ENCODE measurements at regions not wholly inside any gene's neighbourhood (a gene's known extent, or its start where the extent isn't known, plus 50 kb on each side); places are given as distances from the start of the nearest gene placed in this dataset.

DNA sequence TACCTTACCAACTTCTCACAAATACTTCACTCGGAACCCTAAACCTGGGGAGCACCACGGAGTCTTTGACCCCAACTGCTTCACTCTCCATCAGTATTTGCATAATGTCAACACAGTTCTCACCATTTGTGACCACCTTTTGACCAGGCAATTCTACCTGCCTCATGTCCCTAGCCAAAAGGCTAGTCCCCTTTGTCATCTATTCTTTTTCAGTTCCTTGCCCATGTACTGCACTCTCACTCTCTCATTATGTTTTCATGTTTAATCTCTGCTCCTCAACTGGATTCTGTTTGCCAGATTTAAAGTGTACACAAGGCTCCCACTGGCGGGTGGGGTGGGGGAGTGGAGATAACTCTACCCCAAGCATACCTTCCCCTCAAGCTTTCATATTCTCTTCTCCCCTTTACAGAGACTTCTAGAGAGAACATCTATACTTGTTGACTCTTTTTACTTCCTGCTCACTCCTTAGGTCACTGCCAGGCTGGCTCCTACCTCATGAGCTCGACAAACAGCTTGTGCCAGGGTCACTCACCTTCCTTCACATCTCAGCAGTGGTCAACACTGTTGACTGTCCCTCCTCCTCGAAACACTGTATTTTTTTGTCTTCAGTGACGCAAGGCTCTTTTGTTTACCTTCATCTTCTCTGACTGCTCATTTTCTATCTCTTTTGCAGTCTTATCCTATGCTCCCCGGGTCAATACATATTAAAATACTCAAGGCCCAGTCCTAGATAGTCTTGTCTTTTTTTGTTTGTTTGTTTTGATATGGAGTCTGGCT, 88.7 kb upstream of the MAP4K3 start:
- H3K4me1 ChIP-seq: no peaks in the 10 kb centered on the region
- TF ChIP-seq POLR2A (IDR thresholded peaks at IDR 0.05) (no peak), EP300 (IDR thresholded peaks at IDR 0.05) (no peak)
- TF ChIP-seq, protein P1, sequence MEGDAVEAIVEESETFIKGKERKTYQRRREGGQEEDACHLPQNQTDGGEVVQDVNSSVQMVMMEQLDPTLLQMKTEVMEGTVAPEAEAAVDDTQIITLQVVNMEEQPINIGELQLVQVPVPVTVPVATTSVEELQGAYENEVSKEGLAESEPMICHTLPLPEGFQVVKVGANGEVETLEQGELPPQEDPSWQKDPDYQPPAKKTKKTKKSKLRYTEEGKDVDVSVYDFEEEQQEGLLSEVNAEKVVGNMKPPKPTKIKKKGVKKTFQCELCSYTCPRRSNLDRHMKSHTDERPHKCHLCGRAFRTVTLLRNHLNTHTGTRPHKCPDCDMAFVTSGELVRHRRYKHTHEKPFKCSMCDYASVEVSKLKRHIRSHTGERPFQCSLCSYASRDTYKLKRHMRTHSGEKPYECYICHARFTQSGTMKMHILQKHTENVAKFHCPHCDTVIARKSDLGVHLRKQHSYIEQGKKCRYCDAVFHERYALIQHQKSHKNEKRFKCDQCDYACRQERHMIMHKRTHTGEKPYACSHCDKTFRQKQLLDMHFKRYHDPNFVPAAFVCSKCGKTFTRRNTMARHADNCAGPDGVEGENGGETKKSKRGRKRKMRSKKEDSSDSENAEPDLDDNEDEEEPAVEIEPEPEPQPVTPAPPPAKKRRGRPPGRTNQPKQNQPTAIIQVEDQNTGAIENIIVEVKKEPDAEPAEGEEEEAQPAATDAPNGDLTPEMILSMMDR (IDR thresholded peaks at IDR 0.05): no peak
- peaks cover 0 to 16% (median 0%) of the 10 kb centered on the region in 3 donors for H3K36me3 ChIP-seq
- DNase-seq (ENCODE audit: low spot score in 2 of 2): no peak
- peaks cover 0 to 10% (median 0%) of the 10 kb centered on the region in 4 donors for H3K9me3 ChIP-seq
- no peak overlapping the region for H3K4me3 ChIP-seq
- H3K27ac ChIP-seq: no peak overlapping the region
- WGBS, 2 donors: 94% methylated on average over 7 of the region's 7 CpGs
- H3K27me3 ChIP-seq: no peaks in the 10 kb centered on the region

DNA sequence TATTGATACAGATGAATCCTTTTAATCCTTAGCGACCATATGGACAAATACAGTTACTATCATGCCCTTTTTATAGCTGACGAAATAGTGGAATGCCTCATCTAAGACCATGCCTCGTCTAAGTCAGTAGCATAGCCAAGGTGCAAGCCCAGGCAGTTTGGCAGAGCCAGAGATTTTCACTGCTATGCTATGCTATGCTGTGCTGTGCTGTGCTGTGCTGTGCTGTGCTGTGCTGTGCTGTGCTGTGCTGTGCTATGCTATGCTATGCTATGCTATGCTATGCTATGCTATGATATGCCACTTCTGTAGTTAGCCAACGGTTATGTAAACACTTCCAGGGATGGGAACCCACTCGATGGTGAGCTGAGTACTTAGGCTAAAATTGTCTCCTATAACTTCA, 91.6 kb upstream of the MAP4K3 start:
- DNase-seq (ENCODE audit: low spot score in 2 of 2): no peak
- 81 to 85% methylated on average over 5 of the region's 5 CpGs for WGBS, 2 donors
- no peaks in the 10 kb centered on the region for H3K4me1 ChIP-seq
- no peaks in the 10 kb centered on the region for H3K9me3 ChIP-seq
- no peak overlapping the region for H3K27ac ChIP-seq
- H3K4me3 ChIP-seq: no peak overlapping the region
- H3K27me3 ChIP-seq: no peaks in the 10 kb centered on the region
- H3K36me3 ChIP-seq: no peaks in the 10 kb centered on the region
- TF ChIP-seq EP300 (IDR thresholded peaks at IDR 0.05) (no peak), POLR2A (IDR thresholded peaks at IDR 0.05) (no peak)
- TF ChIP-seq, protein P1 (IDR thresholded peaks at IDR 0.05): no peak

DNA sequence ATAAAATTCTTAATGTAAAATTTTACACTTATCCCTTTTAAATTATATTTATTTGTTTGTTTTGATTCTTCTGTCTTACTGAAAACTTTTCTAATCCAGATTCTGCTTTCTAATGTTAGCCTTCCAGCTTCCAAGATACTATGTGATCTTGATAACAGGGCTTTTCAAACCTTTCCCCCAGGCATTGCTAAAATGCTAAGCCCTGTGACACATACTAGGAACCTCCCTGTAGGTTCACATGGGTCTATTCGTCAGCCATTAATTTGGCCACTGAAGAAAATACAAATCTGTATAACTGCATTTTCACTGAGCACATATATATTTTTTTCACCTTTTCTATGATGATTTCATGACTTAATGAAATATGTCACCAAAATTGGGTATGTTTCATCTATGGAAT, 92.8 kb upstream of the MAP4K3 start:
- no peaks in the 10 kb centered on the region for H3K36me3 ChIP-seq
- no peaks in the 10 kb centered on the region for H3K9me3 ChIP-seq
- H3K4me1 ChIP-seq: no peaks in the 10 kb centered on the region
- no peak for DNase-seq (ENCODE audit: low spot score in 2 of 2)
- TF ChIP-seq, protein P1 (IDR thresholded peaks at IDR 0.05): no peak
- no peak for TF ChIP-seq POLR2A (IDR thresholded peaks at IDR 0.05)
- no peak for TF ChIP-seq EP300 (IDR thresholded peaks at IDR 0.05)
- no peaks in the 10 kb centered on the region for H3K27me3 ChIP-seq
- no peak overlapping the region for H3K4me3 ChIP-seq
- H3K27ac ChIP-seq: no peak overlapping the region
- 93 to 96% methylated on average over 1 of the region's 1 CpG for WGBS, 2 donors

DNA sequence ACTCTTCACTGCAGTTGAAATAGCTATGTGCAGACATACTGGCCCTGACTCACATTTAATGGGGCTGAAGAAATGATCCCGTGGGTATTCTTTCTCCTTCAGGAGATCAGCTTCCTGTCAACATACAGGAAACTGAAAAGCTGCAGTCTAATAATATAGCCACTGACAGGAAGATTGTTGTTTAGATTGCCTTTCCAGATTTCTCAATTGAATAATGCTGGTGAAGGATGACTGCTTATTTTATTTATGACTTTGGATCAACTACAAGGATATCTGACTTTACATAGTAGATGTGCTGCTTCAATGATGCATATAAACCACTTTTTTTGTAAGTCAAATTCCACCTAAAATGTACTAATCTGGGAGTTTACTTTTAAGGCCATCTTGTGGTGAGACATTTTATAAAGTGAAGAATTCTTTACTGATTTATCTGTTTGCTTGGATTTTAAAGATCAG, 93.4 kb upstream of the MAP4K3 start:
- Histone ChIP-seq H3K27ac (no peak overlapping the region), H3K36me3 (no peaks in the 10 kb centered on the region), H3K4me3 (no peak overlapping the region), H3K27me3 (no peaks in the 10 kb centered on the region), H3K9me3 (no peaks in the 10 kb centered on the region), H3K4me1 (no peaks in the 10 kb centered on the region)
- 5 to 16% methylated on average over 1 of the region's 1 CpG for WGBS, 2 donors
- no peak for DNase-seq (ENCODE audit: low spot score in 2 of 2)
- no peak for TF ChIP-seq EP300 (IDR thresholded peaks at IDR 0.05)
- no peak for TF ChIP-seq POLR2A (IDR thresholded peaks at IDR 0.05)
- TF ChIP-seq, protein P1 (IDR thresholded peaks at IDR 0.05): no peak

DNA sequence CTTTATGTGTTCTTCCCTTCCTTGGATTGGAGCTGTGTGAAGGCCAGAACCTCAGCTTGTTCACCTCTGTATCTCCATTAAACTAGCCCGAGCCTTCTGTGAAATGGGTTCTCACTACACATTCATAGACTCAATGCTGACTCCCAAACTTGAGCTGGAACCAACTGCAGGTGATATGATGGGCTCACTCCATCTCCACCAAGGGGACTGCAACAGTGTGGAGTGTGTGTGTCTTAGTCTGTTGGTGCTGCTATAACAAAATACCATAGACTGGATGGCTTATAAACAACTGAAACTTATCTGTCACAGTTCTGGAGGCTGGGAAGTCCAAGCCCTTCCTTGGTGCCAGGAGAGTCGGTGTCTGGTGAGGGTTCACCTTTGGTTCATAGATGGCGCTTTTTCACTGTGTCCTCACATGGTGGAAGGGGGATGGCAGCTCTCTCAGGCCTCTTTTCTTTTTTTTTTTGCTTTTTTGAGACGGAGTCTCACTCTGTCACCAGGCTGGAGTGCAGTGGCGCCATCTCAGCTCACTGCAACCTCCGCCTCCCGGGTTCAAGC, 94.2 kb upstream of the MAP4K3 start:
- DNase-seq (ENCODE audit: low spot score in 2 of 2): no peak
- TF ChIP-seq POLR2A (IDR thresholded peaks at IDR 0.05): no peak
- TF ChIP-seq, protein P1 (IDR thresholded peaks at IDR 0.05): no peak
- no peak for TF ChIP-seq EP300 (IDR thresholded peaks at IDR 0.05)
- Histone ChIP-seq H3K27me3 (no peaks in the 10 kb centered on the region), H3K4me1 (no peaks in the 10 kb centered on the region), H3K27ac (no peak overlapping the region), H3K9me3 (no peaks in the 10 kb centered on the region), H3K36me3 (no peaks in the 10 kb centered on the region), H3K4me3 (no peak overlapping the region)
- WGBS, 2 donors: 98% methylated on average over 7 of the region's 7 CpGs
